Liver (tissue), 8 donors: ENCODE measurements at regions not wholly inside any gene's neighbourhood (a gene's known extent, or its start where the extent isn't known, plus 50 kb on each side); places are given as distances from the start of the nearest gene placed in this dataset.
A peak's percentile ranks its signal among the peaks of the same experiment; 100 is the strongest.

Experiments
- DNase-seq: peaks from one replicate; pipeline ENCODE4 v3.0.0-alpha.2; 2017; ENCODE audit warnings: low spot score
- H3K27ac ChIP-seq, 2 donors: one replicate each; pipeline ENCODE4 v1.7.0; 2013; ENCODE audit warnings: inconsistent platforms in 2 of 2, low read length in 2 of 2, control low read depth in 1 of 2, low read depth in 1 of 2, mild to moderate bottlenecking in 1 of 2
- H3K27me3 ChIP-seq, 4 donors: one replicate each; pipeline versions ENCODE4 v1.6.1 to v1.7.0; 2013; ENCODE audit warnings: low read length in 3 of 4, inconsistent platforms in 1 of 4, mild to moderate bottlenecking in 1 of 4, moderate library complexity in 1 of 4; ENCODE audit not compliant: control insufficient read depth in 4 of 4, insufficient read depth in 4 of 4
- H3K36me3 ChIP-seq, 4 donors: one replicate each; pipeline versions ENCODE4 v1.6.1 to v1.7.0; 2013; ENCODE audit warnings: low read length in 3 of 4, mild to moderate bottlenecking in 3 of 4, low read depth in 1 of 4, moderate library complexity in 1 of 4; ENCODE audit not compliant: control insufficient read depth in 4 of 4, insufficient read depth in 3 of 4
- H3K4me1 ChIP-seq, 4 donors: one replicate each; pipeline versions ENCODE4 v1.6.1 to v1.7.0; 2013; ENCODE audit warnings: low read length in 3 of 4, mild to moderate bottlenecking in 3 of 4, moderate library complexity in 1 of 4; ENCODE audit not compliant: control insufficient read depth in 4 of 4, insufficient read depth in 4 of 4
- H3K4me3 ChIP-seq, 3 donors: one replicate each; pipeline versions ENCODE4 v1.6.1 to v1.7.0; 2013; ENCODE audit warnings: low read length in 3 of 3, control low read depth in 1 of 3, low read depth in 1 of 3, mild to moderate bottlenecking in 1 of 3
- H3K9ac ChIP-seq, 2 donors: one replicate each; pipeline ENCODE4 v1.7.0; 2013; ENCODE audit warnings: low read length in 2 of 2, mild to moderate bottlenecking in 2 of 2, moderate library complexity in 2 of 2, control low read depth in 1 of 2, low read depth in 1 of 2
- H3K9me3 ChIP-seq, 4 donors: one replicate each; pipeline versions ENCODE4 v1.6.1 to v1.7.0; 2013; ENCODE audit warnings: low read length in 3 of 4; ENCODE audit not compliant: control insufficient read depth in 4 of 4
- ATF3 ChIP-seq: IDR thresholded peaks from 2 replicates; pipeline ENCODE4 v1.6.1; 2016; ENCODE audit warnings: antibody characterized with exemption
- CTCF ChIP-seq: fragments of 150-350 bp; IDR thresholded peaks from 2 replicates; pipeline ENCODE4 v1.5.1; 2017; ENCODE audit warnings: improper control_type of control experiment, low read depth, low read length; ENCODE audit not compliant: missing input control
- EGR1 ChIP-seq, 2 donors: IDR thresholded peaks; 2 replicates each; pipeline ENCODE4 v1.6.1; 2016 to 2018; ENCODE audit warnings: antibody characterized with exemption in 2 of 2, low read depth in 2 of 2
- FOXA2 ChIP-seq: IDR thresholded peaks from 2 replicates; pipeline ENCODE4 v1.6.1; 2016; ENCODE audit warnings: antibody characterized with exemption
- GABPA ChIP-seq, 2 donors: IDR thresholded peaks in 1 of 2; conservative IDR thresholded peaks in 1 of 2; 2 replicates each; pipeline ENCODE4 v1.6.1; 2016; ENCODE audit warnings: antibody characterized with exemption in 2 of 2, mild to moderate bottlenecking in 1 of 2, moderate library complexity in 1 of 2
- HNF4A ChIP-seq, 2 donors: conservative IDR thresholded peaks; 2 replicates each; pipeline ENCODE4 v1.6.1; 2016; ENCODE audit warnings: antibody characterized with exemption in 2 of 2, mild to moderate bottlenecking in 2 of 2
- HNF4G ChIP-seq: IDR thresholded peaks from 2 replicates; pipeline ENCODE4 v1.6.1; 2016; ENCODE audit warnings: antibody characterized with exemption
- JUND ChIP-seq, 2 donors: IDR thresholded peaks; 2 replicates each; pipeline ENCODE4 v1.6.1; 2016; ENCODE audit warnings: antibody characterized with exemption in 2 of 2
- MAX ChIP-seq: IDR thresholded peaks from 2 replicates; pipeline ENCODE4 v1.6.1; 2016; ENCODE audit warnings: antibody characterized with exemption
- NR2F2 ChIP-seq: IDR thresholded peaks from 2 replicates; pipeline ENCODE4 v1.6.1; 2016; ENCODE audit warnings: antibody characterized with exemption
- RAD21 ChIP-seq, 2 donors: IDR thresholded peaks; 2 replicates each; pipeline ENCODE4 v1.6.1; 2016; ENCODE audit warnings: antibody characterized with exemption in 2 of 2, mild to moderate bottlenecking in 2 of 2
- REST ChIP-seq: IDR thresholded peaks from 2 replicates; pipeline ENCODE4 v1.6.1; 2016; ENCODE audit warnings: antibody characterized with exemption, mild to moderate bottlenecking
- RXRA ChIP-seq, 2 donors: IDR thresholded peaks; 2 replicates each; pipeline ENCODE4 v1.6.1; 2017 to 2018; ENCODE audit warnings: antibody characterized with exemption in 2 of 2, mild to moderate bottlenecking in 1 of 2
- SP1 ChIP-seq: IDR thresholded peaks from 2 replicates; pipeline ENCODE4 v1.6.1; 2018; ENCODE audit warnings: antibody characterized with exemption, mild to moderate bottlenecking
- TAF1 ChIP-seq: conservative IDR thresholded peaks from 2 replicates; pipeline ENCODE4 v1.6.1; 2016; ENCODE audit warnings: antibody characterized with exemption, mild to moderate bottlenecking
- YY1 ChIP-seq: IDR thresholded peaks from 2 replicates; pipeline ENCODE4 v1.6.1; 2016; ENCODE audit warnings: antibody characterized with exemption, mild to moderate bottlenecking
- ZBTB33 ChIP-seq: IDR thresholded peaks from 2 replicates; pipeline ENCODE4 v1.6.1; 2016; ENCODE audit warnings: antibody characterized with exemption
- WGBS: extraction: QIAGEN DNeasy Blood & Tissue Kit; methylation state at CpG from one replicate; pipeline ENCODE4 v1.1.7; 2013; 5-methylcytosine and 5-hydroxymethylcytosine counted together
- donor health status: healthy.
- donor health status: healthy.
- donor health status: healthy.
- donor health status: healthy.
- donor health status: healthy.

GRCh38 chr6:139600343-139600742 lies 225.9 kb upstream of the CITED2 start:
- Histone ChIP-seq H3K4me3 (no peak overlapping the region), H3K36me3 (no peaks in the 10 kb centered on the region), H3K27me3 (no peaks in the 10 kb centered on the region), H3K27ac (no peak overlapping the region), H3K9me3 (no peaks in the 10 kb centered on the region), H3K4me1 (peaks cover 2 to 14% (median 6%) of the 10 kb centered on the region in 4 donors), H3K9ac (no peak overlapping the region)
- 93% methylated on average over 3 of the region's 3 CpGs for WGBS
- no peak for DNase-seq
- no peak for TF ChIP-seq ZBTB33
- no peak for TF ChIP-seq RAD21 (IDR thresholded peaks at IDR 0.05)
- no peak for TF ChIP-seq MAX
- TF ChIP-seq RXRA (IDR thresholded peaks at IDR 0.05) = no peak
- TF ChIP-seq EGR1 (IDR thresholded peaks at IDR 0.05; ENCODE audit: low read depth in 2 of 2) = no peak
- TF ChIP-seq GABPA (IDR thresholded peaks at IDR 0.05 in 1 of 2, conservative IDR thresholded peaks at IDR 0.05 in 1 of 2) = no peak
- no peak for TF ChIP-seq TAF1
- no peak for TF ChIP-seq YY1
- TF ChIP-seq NR2F2 = no peak

- WGBS = 24% methylated on average over 7 of the region's 7 CpGs
- DNase-seq = no peak
- H3K9ac ChIP-seq = no peak overlapping the region
These were observed 223.6 kb upstream of the CITED2 start for GRCh38 chr6:139597771-139598755.

More at GRCh38 chr6:139597771-139598755, 223.6 kb upstream of the CITED2 start:
- peaks cover 2 to 14% (median 6%) of the 10 kb centered on the region in 4 donors for H3K4me1 ChIP-seq
- no peaks in the 10 kb centered on the region for H3K9me3 ChIP-seq
- TF ChIP-seq FOXA2 = no peak
- TF ChIP-seq RXRA (IDR thresholded peaks at IDR 0.05) = peak; percentile 29 to 40
- no peak for TF ChIP-seq ZBTB33
- TF ChIP-seq REST = peak; percentile 56
- TF ChIP-seq GABPA (IDR thresholded peaks at IDR 0.05 in 1 of 2, conservative IDR thresholded peaks at IDR 0.05 in 1 of 2) = no peak
- TF ChIP-seq RAD21 (IDR thresholded peaks at IDR 0.05) = peak; percentile 50 to 51
- TF ChIP-seq HNF4A (conservative IDR thresholded peaks at IDR 0.05) = peak; percentile 93
- TF ChIP-seq SP1 = peak; percentile 70
- no peak for TF ChIP-seq CTCF
- TF ChIP-seq ATF3 = peak; percentile 22
- peak; percentile 16 for TF ChIP-seq MAX
- TF ChIP-seq NR2F2 = peak; percentile 11
- peak; percentile 71 for TF ChIP-seq YY1
- TF ChIP-seq JUND (IDR thresholded peaks at IDR 0.05) = peak in 1 of 2 donors; percentile 38
- TF ChIP-seq EGR1 (IDR thresholded peaks at IDR 0.05; ENCODE audit: low read depth in 2 of 2) = peak in 1 of 2 donors; percentile 39
- peak; percentile 82 for TF ChIP-seq HNF4G
- no peaks in the 10 kb centered on the region for H3K27me3 ChIP-seq
- no peaks in the 10 kb centered on the region for H3K36me3 ChIP-seq
- H3K4me3 ChIP-seq = no peak overlapping the region
- H3K27ac ChIP-seq = peak overlapping the region; percentile 83 to 88
